ENCODE measurements at regions not wholly inside any gene's neighbourhood (a gene's known extent, or its start where the extent isn't known, plus 50 kb on each side); places are given as distances from the start of the nearest gene placed in this dataset.
"Not testable (repeated sequence)": the region's sequence is repeated elsewhere in the genome, so short reads cannot be mapped to it uniquely, and the experiment has no call there.

GRCh38 chr1:114249691-114250090 lies 96.0 kb upstream of the SYT6 start:
- Mint-ChIP-seq H3K9me3 (peaks cover 16% of the 10 kb centered on the region), H3K27ac (no peak overlapping the region), H3K4me3 (no peak overlapping the region), H3K36me3 (ENCODE audit: low read depth) (no peaks in the 10 kb centered on the region), H3K4me1 (no peaks in the 10 kb centered on the region), H3K27me3 (ENCODE audit: insufficient read depth) (peaks cover 16% of the 10 kb centered on the region)
- no peaks in the 10 kb centered on the region for H3K4me1 ChIP-seq (ENCODE audit: control insufficient read depth, insufficient read depth, low read length)
- WGBS, 2 experiments (ENCODE audit: insufficient coverage in 1 of 2, insufficient read length in 1 of 2) = 92 to 94% methylated on average over 7 to 10 of the region's 10 CpGs
- no peaks in the 10 kb centered on the region for H3K27me3 ChIP-seq (ENCODE audit: control insufficient read depth, insufficient read depth, low read length, poor library complexity, severe bottlenecking)
- H3K36me3 ChIP-seq (ENCODE audit: control insufficient read depth, insufficient read depth, low read length) = no peaks in the 10 kb centered on the region
- TF ChIP-seq CTCF (conservative IDR thresholded peaks at IDR 0.05) = no peak
- H3K9me3 ChIP-seq (ENCODE audit: control insufficient read depth, low read length) = peaks cover 5% of the 10 kb centered on the region
- H3K27ac ChIP-seq (ENCODE audit: low read depth, low read length) = no peak overlapping the region
- no peak overlapping the region for H3K4me3 ChIP-seq (ENCODE audit: low read length)
- H3K9ac ChIP-seq (ENCODE audit: extremely low read depth, low read length, poor library complexity, severe bottlenecking) = no peak overlapping the region
- no peak for DNase-seq

- H3K4me1 Mint-ChIP-seq = no peaks in the 10 kb centered on the region
- H3K4me1 ChIP-seq (ENCODE audit: control insufficient read depth, insufficient read depth, low read length) = no peaks in the 10 kb centered on the region
- no peak overlapping the region for H3K4me3 Mint-ChIP-seq
- H3K36me3 Mint-ChIP-seq (ENCODE audit: low read depth) = no peaks in the 10 kb centered on the region
- no peak overlapping the region for H3K9ac ChIP-seq (ENCODE audit: extremely low read depth, low read length, poor library complexity, severe bottlenecking)
- no peaks in the 10 kb centered on the region for H3K9me3 ChIP-seq (ENCODE audit: control insufficient read depth, low read length)
- H3K27me3 Mint-ChIP-seq (ENCODE audit: insufficient read depth) = peaks cover 21% of the 10 kb centered on the region
- no peak overlapping the region for H3K4me3 ChIP-seq (ENCODE audit: low read length)
- no peak overlapping the region for H3K27ac ChIP-seq (ENCODE audit: low read depth, low read length)
- DNase-seq = no peak
- WGBS, 2 experiments (ENCODE audit: insufficient coverage in 1 of 2, insufficient read length in 1 of 2) = 91% methylated on average over 3 of the region's 3 CpGs; no CpG with 5 or more reads in 1 of the 2 experiments
- no peak for TF ChIP-seq CTCF (conservative IDR thresholded peaks at IDR 0.05)
- H3K27me3 ChIP-seq (ENCODE audit: control insufficient read depth, insufficient read depth, low read length, poor library complexity, severe bottlenecking) = no peaks in the 10 kb centered on the region
- H3K9me3 Mint-ChIP-seq = peaks cover 25% of the 10 kb centered on the region
- H3K27ac Mint-ChIP-seq = no peak overlapping the region
- H3K36me3 ChIP-seq (ENCODE audit: control insufficient read depth, insufficient read depth, low read length) = no peaks in the 10 kb centered on the region
Observed at GRCh38 chr1:114248162-114248561, 94.5 kb upstream of the SYT6 start.

- not testable (repeated sequence) for DNase-seq; H3K9me3 ChIP-seq (ENCODE audit: control insufficient read depth, low read length); H3K36me3 Mint-ChIP-seq (ENCODE audit: low read depth); H3K36me3 ChIP-seq (ENCODE audit: control insufficient read depth, insufficient read depth, low read length); H3K4me3 Mint-ChIP-seq; H3K4me1 ChIP-seq (ENCODE audit: control insufficient read depth, insufficient read depth, low read length); H3K27ac Mint-ChIP-seq; H3K4me1 Mint-ChIP-seq; H3K27ac ChIP-seq (ENCODE audit: low read depth, low read length); H3K27me3 ChIP-seq (ENCODE audit: control insufficient read depth, insufficient read depth, low read length, poor library complexity, severe bottlenecking); H3K4me3 ChIP-seq (ENCODE audit: low read length); H3K9ac ChIP-seq (ENCODE audit: extremely low read depth, low read length, poor library complexity, severe bottlenecking)
- 85 to 89% methylated on average over 19 to 43 of the region's 43 CpGs for WGBS, 2 experiments (ENCODE audit: insufficient coverage in 1 of 2, insufficient read length in 1 of 2)
- Mint-ChIP-seq H3K27me3 (ENCODE audit: insufficient read depth) (peaks cover 29% of the 10 kb centered on the region), H3K9me3 (peaks cover 56% of the 10 kb centered on the region)
Observed at GRCh38 chr1:114242531-114243210, 89.0 kb upstream of the SYT6 start.

- H3K36me3 Mint-ChIP-seq (ENCODE audit: low read depth) = peaks cover 5% of the 10 kb centered on the region
- H3K27ac ChIP-seq (ENCODE audit: low read depth, low read length) = no peak overlapping the region
- H3K36me3 ChIP-seq (ENCODE audit: control insufficient read depth, insufficient read depth, low read length) = no peaks in the 10 kb centered on the region
- no peaks in the 10 kb centered on the region for H3K4me1 ChIP-seq (ENCODE audit: control insufficient read depth, insufficient read depth, low read length)
- H3K9me3 Mint-ChIP-seq = peaks cover 30% of the 10 kb centered on the region
- no peaks in the 10 kb centered on the region for H3K27me3 ChIP-seq (ENCODE audit: control insufficient read depth, insufficient read depth, low read length, poor library complexity, severe bottlenecking)
- H3K4me1 Mint-ChIP-seq = no peaks in the 10 kb centered on the region
- no peak overlapping the region for H3K4me3 Mint-ChIP-seq
- 93 to 100% methylated on average over 1 to 5 of the region's 5 CpGs for WGBS, 2 experiments (ENCODE audit: insufficient coverage in 1 of 2, insufficient read length in 1 of 2)
- no peak overlapping the region for H3K27ac Mint-ChIP-seq
- no peak for TF ChIP-seq CTCF (conservative IDR thresholded peaks at IDR 0.05)
- no peak for DNase-seq
- no peak overlapping the region for H3K4me3 ChIP-seq (ENCODE audit: low read length)
- H3K27me3 Mint-ChIP-seq (ENCODE audit: insufficient read depth) = peaks cover 18% of the 10 kb centered on the region
- no peaks in the 10 kb centered on the region for H3K9me3 ChIP-seq (ENCODE audit: control insufficient read depth, low read length)
- no peak overlapping the region for H3K9ac ChIP-seq (ENCODE audit: extremely low read depth, low read length, poor library complexity, severe bottlenecking)
Observed at GRCh38 chr1:114238053-114238452, 84.4 kb upstream of the SYT6 start.
